GM12878 (cell line): ENCODE measurements at regions not wholly inside any gene's neighbourhood (a gene's known extent, or its start where the extent isn't known, plus 50 kb on each side); places are given as distances from the start of the nearest gene placed in this dataset.

Experiments
- ATAC-seq: fragments of 200-7000 bp; cut with Tn5 transposase; 3 replicates; pipeline ENCODE4 v1.9.1; 2020; ENCODE audit warnings: mild to moderate bottlenecking, moderate library complexity
- BruUV-seq: library from RNA; stranded (reverse); fragments of 400-500 nt; replicated peaks from 2 replicates; lab custom pipeline; 2021; lab: Mats Ljungman, UMichigan
- CTCF ChIA-PET: fragments of 300-600 bp; sonication (Branson Sonifier 250); formaldehyde crosslinking; extraction: SDS; loops from one replicate; lab custom pipeline; 2021; ENCODE audit warnings: inconsistent platforms; lab: Yijun Ruan, JAX
- POLR2A ChIA-PET: fragments of 350-600 bp; formaldehyde crosslinking; extraction: SDS; loops from one replicate; lab custom pipeline; 2021; ENCODE audit warnings: inconsistent platforms; lab: Charles Lee
- RAD21 ChIA-PET: fragments of 300-600 bp; sonication (Branson Sonifier 250); formaldehyde crosslinking; loops from one replicate; lab custom pipeline; 2023; ENCODE audit warnings: antibody characterized with exemption; ENCODE audit not compliant: unreplicated experiment; lab: Charles Lee
- SMC1A ChIA-PET: fragments of 300-600 bp; sonication (Branson Sonifier 250); formaldehyde crosslinking; loops from one replicate; lab custom pipeline; 2023; ENCODE audit not compliant: unreplicated experiment, uncharacterized antibody; lab: Charles Lee
- DNase-seq: peaks from one replicate; pipeline ENCODE4 v3.0.0-alpha.2; 2011; ENCODE audit warnings: low read depth, low spot score
- FAIRE-seq: peaks from 3 replicates; lab custom pipeline; 2011; peaks lifted over from hg19 to GRCh38; lab: Jason Lieb, UNC
- H2AFZ ChIP-seq: 2 replicates; pipeline ENCODE4 v1.6.0; 2011; ENCODE audit warnings: low read depth, low read length, control low read depth; ENCODE audit not compliant: control insufficient read depth
- H3K27ac ChIP-seq: 2 replicates; pipeline ENCODE4 v1.5.1; 2011; ENCODE audit warnings: control low read depth; ENCODE audit not compliant: control insufficient read depth, insufficient read depth
- H3K27me3 ChIP-seq, 2 experiments: replicated peaks in 1 of 2; 2 replicates each; pipeline versions ENCODE4 v1.6.0 to v1.6.1; 2011; ENCODE audit warnings: low read length in 1 of 2; ENCODE audit not compliant: control insufficient read depth in 2 of 2, insufficient read depth in 2 of 2
- H3K36me3 ChIP-seq, 2 experiments: 2 replicates each; pipeline ENCODE4 v1.5.1; 2011; ENCODE audit warnings: low read length in 1 of 2; ENCODE audit not compliant: control insufficient read depth in 2 of 2, insufficient read depth in 2 of 2
- H3K4me1 ChIP-seq: 2 replicates; pipeline ENCODE4 v1.6.1; 2011; ENCODE audit warnings: mild to moderate bottlenecking, low read length, moderate library complexity, mixed read lengths; ENCODE audit not compliant: control insufficient read depth, insufficient read depth
- H3K4me2 ChIP-seq: 2 replicates; pipeline ENCODE4 v1.6.0; 2011; ENCODE audit warnings: control low read depth; ENCODE audit not compliant: control insufficient read depth, insufficient read depth
- H3K4me3 ChIP-seq: fragments of 200-600 bp; sonication (generic); 2 replicates; pipeline ENCODE4 v1.5.1; 2016
- H3K79me2 ChIP-seq: 2 replicates; pipeline ENCODE4 v1.6.0; 2011; ENCODE audit warnings: low read length; ENCODE audit not compliant: control insufficient read depth, insufficient read depth
- H3K9ac ChIP-seq: 2 replicates; pipeline ENCODE4 v1.8.0; 2011; ENCODE audit warnings: low read length, control low read depth, mixed read lengths; ENCODE audit not compliant: control insufficient read depth, insufficient read depth
- H3K9me3 ChIP-seq: replicated peaks from 3 replicates; pipeline ENCODE4 v1.5.1; 2011; ENCODE audit warnings: mild to moderate bottlenecking, low read length; ENCODE audit not compliant: control insufficient read depth, insufficient read depth
- H4K20me1 ChIP-seq: 2 replicates; pipeline ENCODE4 v1.6.0; 2011; ENCODE audit not compliant: control insufficient read depth, insufficient read depth
- BMI1 ChIP-seq: fragments of 450-650 bp; IDR thresholded peaks from 2 replicates; pipeline ENCODE4 v1.6.1; 2016; ENCODE audit warnings: mild to moderate bottlenecking, moderate library complexity, borderline replicate concordance
- CBX3 ChIP-seq: fragments of 200-600 bp; sonication (generic); IDR thresholded peaks from 2 replicates; pipeline ENCODE4 v1.6.1; 2016; ENCODE audit warnings: low read depth, borderline replicate concordance
- CHD1 ChIP-seq: IDR thresholded peaks from 2 replicates; pipeline ENCODE4 v1.6.1; 2012; ENCODE audit warnings: low read depth, low read length, improper control_type of control experiment
- E2F4 ChIP-seq: IDR thresholded peaks from 2 replicates; pipeline ENCODE4 v1.6.1; 2012; ENCODE audit warnings: low read depth, low read length, improper control_type of control experiment
- E4F1 ChIP-seq: fragments of 450-650 bp; IDR thresholded peaks from 2 replicates; pipeline ENCODE4 v1.6.1; 2018; ENCODE audit warnings: borderline replicate concordance, mild to moderate bottlenecking; ENCODE audit not compliant: partially characterized antibody
- EED ChIP-seq: sonication (generic); IDR thresholded peaks from 2 replicates; pipeline ENCODE4 v1.6.1; 2016; ENCODE audit warnings: antibody characterized with exemption, low read depth
- EZH2 ChIP-seq: IDR thresholded peaks from 2 replicates; pipeline ENCODE4 v1.6.1; 2012; ENCODE audit warnings: low read depth, mild to moderate bottlenecking, control low read depth, inconsistent platforms, low read length, borderline replicate concordance; ENCODE audit not compliant: control insufficient read depth
- FOS ChIP-seq: IDR thresholded peaks from 3 replicates; pipeline ENCODE4 v1.6.1; 2011; ENCODE audit warnings: borderline replicate concordance; ENCODE audit not compliant: insufficient read length; ENCODE audit errors: extremely low read depth
- IKZF2 ChIP-seq, 2 experiments: fragments of 450-650 bp; IDR thresholded peaks; 2 replicates each; pipeline ENCODE4 v1.6.1; 2017; ENCODE audit warnings: mild to moderate bottlenecking in 2 of 2, moderate library complexity in 2 of 2
- MYC ChIP-seq: IDR thresholded peaks from 2 replicates; pipeline ENCODE4 v1.6.1; 2011; ENCODE audit warnings: mild to moderate bottlenecking, low read length, moderate library complexity, inconsistent platforms; ENCODE audit not compliant: insufficient read depth, insufficient replicate concordance, insufficient read length, severe bottlenecking
- NFXL1 ChIP-seq: fragments of 450-650 bp; IDR thresholded peaks from 2 replicates; pipeline ENCODE4 v1.6.1; 2017; ENCODE audit warnings: antibody characterized with exemption, mild to moderate bottlenecking, borderline replicate concordance
- NFYB ChIP-seq: IDR thresholded peaks from 2 replicates; pipeline ENCODE4 v1.6.1; 2011; ENCODE audit warnings: low read depth, mild to moderate bottlenecking, low read length, improper control_type of control experiment, moderate library complexity; ENCODE audit not compliant: insufficient read depth
- PML ChIP-seq: IDR thresholded peaks from 2 replicates; pipeline ENCODE4 v1.6.1; 2012; ENCODE audit warnings: low read length, inconsistent platforms
- RAD51 ChIP-seq: fragments of 450-650 bp; IDR thresholded peaks from 2 replicates; pipeline ENCODE4 v1.6.1; 2016; ENCODE audit warnings: moderate library complexity, mild to moderate bottlenecking, inconsistent platforms
- RUNX3 ChIP-seq: IDR thresholded peaks from 2 replicates; pipeline ENCODE4 v1.6.1; 2012; ENCODE audit warnings: low read length, inconsistent platforms
- ZNF592 ChIP-seq: fragments of 450-650 bp; IDR thresholded peaks from 2 replicates; pipeline ENCODE4 v1.6.1; 2017; ENCODE audit warnings: mild to moderate bottlenecking, moderate library complexity
- in situ Hi-C: fragments of 300-500 bp; cut with MboI; formaldehyde crosslinking; loops from 9 replicates; pipeline ENCODE4 v1.14.3; 2018; ENCODE audit warnings: mixed read lengths
- intact Hi-C: fragments of 100-400 bp; cut with micrococcal nuclease; formaldehyde crosslinking; loops from one replicate; pipeline ENCODE4 v1.14.2; 2022; ENCODE audit not compliant: unreplicated experiment

GRCh38 chr3:6522191-6522590, 338.7 kb upstream of the GRM7 start:
- CTCF ChIA-PET, result interaction anchor here (0.6 kb wide), 1 partner anchor 639 kb away, joined by 3 read pairs; no protein-coding TSS in a partner anchor
- no peak for TF ChIP-seq RUNX3
- no peak for TF ChIP-seq ZNF592
- no peak for TF ChIP-seq MYC
- no peak for TF ChIP-seq EED
- TF ChIP-seq FOS, result no peak
- no peak for TF ChIP-seq IKZF2 (IDR thresholded peaks at IDR 0.05)
- no peak for TF ChIP-seq NFXL1
- TF ChIP-seq E4F1, result no peak
- no peak for TF ChIP-seq BMI1
- TF ChIP-seq PML, result no peak
- TF ChIP-seq EZH2, result no peak
- no peak for TF ChIP-seq E2F4
- no peak for TF ChIP-seq CBX3
- no peak for TF ChIP-seq CHD1
- TF ChIP-seq NFYB, result no peak
- TF ChIP-seq RAD51, result no peak

More at GRCh38 chr3:6522191-6522590, 338.7 kb upstream of the GRM7 start:
- H3K27me3 ChIP-seq, result no peaks in the 10 kb centered on the region
- in situ Hi-C loops, result no loop called here
- no peak overlapping the region for H2AFZ ChIP-seq
- H3K27ac ChIP-seq, result no peak overlapping the region
- H3K9me3 ChIP-seq, result no peaks in the 10 kb centered on the region; the same call in 2 of the 3 replicates
- no peak overlapping the region for H3K9ac ChIP-seq
- DNase-seq (no peak), FAIRE-seq (no peak), ATAC-seq (no peak)
- no peak overlapping the region for H3K4me2 ChIP-seq
- BruUV-seq, result no TSS peak
- no peaks in the 10 kb centered on the region for H3K36me3 ChIP-seq
- RAD21 ChIA-PET, result no interaction called here
- SMC1A ChIA-PET, result interaction anchor here (1.0 kb wide), 1 partner anchor 8 kb away, joined by 3 read pairs; no protein-coding TSS in a partner anchor
- no peak overlapping the region for H3K4me3 ChIP-seq
- no peaks in the 10 kb centered on the region for H3K4me1 ChIP-seq
- intact Hi-C loops, result no loop called here
- POLR2A ChIA-PET, result interaction anchor here (0.7 kb wide), 1 partner anchor 241 kb away, joined by 4 read pairs; no protein-coding TSS in a partner anchor
- H3K79me2 ChIP-seq, result no peaks in the 10 kb centered on the region
- H4K20me1 ChIP-seq, result no peaks in the 10 kb centered on the region
